ENCODE measurements at regions not wholly inside any gene's neighbourhood (a gene's known extent, or its start where the extent isn't known, plus 50 kb on each side); places are given as distances from the start of the nearest gene placed in this dataset.

DNA sequence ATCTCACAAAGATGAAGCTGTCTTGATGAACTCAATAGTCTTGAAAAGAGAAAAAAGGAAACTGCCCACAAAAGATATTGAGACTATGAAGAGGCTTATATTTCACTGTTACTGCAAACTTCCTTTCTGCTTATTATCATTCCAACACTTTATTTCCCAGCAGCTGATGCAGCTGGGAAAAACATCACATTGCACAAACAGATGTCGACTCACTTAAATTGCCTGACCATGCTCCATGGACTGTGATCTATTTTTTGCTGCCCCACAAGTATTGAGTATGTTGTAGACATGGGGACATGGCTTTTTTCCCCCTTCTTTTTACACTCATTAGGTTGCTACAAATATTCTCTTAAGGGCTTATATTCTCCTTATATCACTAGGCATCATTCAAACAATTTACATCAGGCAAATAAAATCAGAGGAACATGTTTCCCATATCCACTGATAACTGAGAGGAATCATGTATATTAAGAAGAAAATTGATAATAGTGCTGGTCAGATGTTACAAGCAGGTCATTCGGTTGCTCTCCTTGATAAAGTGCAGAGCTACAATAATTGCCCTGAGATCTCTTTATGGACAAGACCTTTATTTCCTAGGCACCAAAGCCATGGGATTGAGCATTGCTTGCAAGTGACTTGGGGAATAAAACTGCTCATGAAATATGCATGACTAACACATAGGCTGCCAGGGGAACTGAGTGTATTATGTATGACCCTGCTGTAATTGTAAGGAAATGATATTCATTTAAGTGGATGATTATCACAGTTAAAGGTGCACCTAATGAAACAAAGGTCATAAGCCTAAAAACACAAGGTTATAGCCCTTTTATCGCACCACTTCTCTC lies 509.9 kb downstream of the ZNF608 start:
- TF ChIP-seq, protein P1, sequence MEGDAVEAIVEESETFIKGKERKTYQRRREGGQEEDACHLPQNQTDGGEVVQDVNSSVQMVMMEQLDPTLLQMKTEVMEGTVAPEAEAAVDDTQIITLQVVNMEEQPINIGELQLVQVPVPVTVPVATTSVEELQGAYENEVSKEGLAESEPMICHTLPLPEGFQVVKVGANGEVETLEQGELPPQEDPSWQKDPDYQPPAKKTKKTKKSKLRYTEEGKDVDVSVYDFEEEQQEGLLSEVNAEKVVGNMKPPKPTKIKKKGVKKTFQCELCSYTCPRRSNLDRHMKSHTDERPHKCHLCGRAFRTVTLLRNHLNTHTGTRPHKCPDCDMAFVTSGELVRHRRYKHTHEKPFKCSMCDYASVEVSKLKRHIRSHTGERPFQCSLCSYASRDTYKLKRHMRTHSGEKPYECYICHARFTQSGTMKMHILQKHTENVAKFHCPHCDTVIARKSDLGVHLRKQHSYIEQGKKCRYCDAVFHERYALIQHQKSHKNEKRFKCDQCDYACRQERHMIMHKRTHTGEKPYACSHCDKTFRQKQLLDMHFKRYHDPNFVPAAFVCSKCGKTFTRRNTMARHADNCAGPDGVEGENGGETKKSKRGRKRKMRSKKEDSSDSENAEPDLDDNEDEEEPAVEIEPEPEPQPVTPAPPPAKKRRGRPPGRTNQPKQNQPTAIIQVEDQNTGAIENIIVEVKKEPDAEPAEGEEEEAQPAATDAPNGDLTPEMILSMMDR (IDR thresholded peaks at IDR 0.05): no peak
- no peak for TF ChIP-seq POLR2A (IDR thresholded peaks at IDR 0.05)

Measured in uterus (tissue), 2 donors.